Liver (tissue), 8 donors: ENCODE measurements at regions not wholly inside any gene's neighbourhood (a gene's known extent, or its start where the extent isn't known, plus 50 kb on each side); places are given as distances from the start of the nearest gene placed in this dataset.

Source experiments
- DNase-seq: peaks from one replicate; pipeline ENCODE4 v3.0.0-alpha.2; 2017; ENCODE audit warnings: low spot score
- H3K27ac ChIP-seq, 2 donors: one replicate each; pipeline ENCODE4 v1.7.0; 2013; ENCODE audit warnings: inconsistent platforms in 2 of 2, low read length in 2 of 2, control low read depth in 1 of 2, low read depth in 1 of 2, mild to moderate bottlenecking in 1 of 2
- H3K27me3 ChIP-seq, 4 donors: one replicate each; pipeline versions ENCODE4 v1.6.1 to v1.7.0; 2013; ENCODE audit warnings: low read length in 3 of 4, inconsistent platforms in 1 of 4, mild to moderate bottlenecking in 1 of 4, moderate library complexity in 1 of 4; ENCODE audit not compliant: control insufficient read depth in 4 of 4, insufficient read depth in 4 of 4
- H3K36me3 ChIP-seq, 4 donors: one replicate each; pipeline versions ENCODE4 v1.6.1 to v1.7.0; 2013; ENCODE audit warnings: low read length in 3 of 4, mild to moderate bottlenecking in 3 of 4, low read depth in 1 of 4, moderate library complexity in 1 of 4; ENCODE audit not compliant: control insufficient read depth in 4 of 4, insufficient read depth in 3 of 4
- H3K4me1 ChIP-seq, 4 donors: one replicate each; pipeline versions ENCODE4 v1.6.1 to v1.7.0; 2013; ENCODE audit warnings: low read length in 3 of 4, mild to moderate bottlenecking in 3 of 4, moderate library complexity in 1 of 4; ENCODE audit not compliant: control insufficient read depth in 4 of 4, insufficient read depth in 4 of 4
- H3K4me3 ChIP-seq, 3 donors: one replicate each; pipeline versions ENCODE4 v1.6.1 to v1.7.0; 2013; ENCODE audit warnings: low read length in 3 of 3, control low read depth in 1 of 3, low read depth in 1 of 3, mild to moderate bottlenecking in 1 of 3
- H3K9ac ChIP-seq, 2 donors: one replicate each; pipeline ENCODE4 v1.7.0; 2013; ENCODE audit warnings: low read length in 2 of 2, mild to moderate bottlenecking in 2 of 2, moderate library complexity in 2 of 2, control low read depth in 1 of 2, low read depth in 1 of 2
- H3K9me3 ChIP-seq, 4 donors: one replicate each; pipeline versions ENCODE4 v1.6.1 to v1.7.0; 2013; ENCODE audit warnings: low read length in 3 of 4; ENCODE audit not compliant: control insufficient read depth in 4 of 4
- CTCF ChIP-seq: fragments of 150-350 bp; IDR thresholded peaks from 2 replicates; pipeline ENCODE4 v1.5.1; 2017; ENCODE audit warnings: improper control_type of control experiment, low read depth, low read length; ENCODE audit not compliant: missing input control
- EGR1 ChIP-seq, 2 donors: IDR thresholded peaks; 2 replicates each; pipeline ENCODE4 v1.6.1; 2016 to 2018; ENCODE audit warnings: antibody characterized with exemption in 2 of 2, low read depth in 2 of 2
- FOXA1 ChIP-seq: IDR thresholded peaks from 2 replicates; pipeline ENCODE4 v1.6.1; 2016; ENCODE audit warnings: antibody characterized with exemption
- FOXA2 ChIP-seq: IDR thresholded peaks from 2 replicates; pipeline ENCODE4 v1.6.1; 2016; ENCODE audit warnings: antibody characterized with exemption
- GABPA ChIP-seq, 2 donors: IDR thresholded peaks in 1 of 2; conservative IDR thresholded peaks in 1 of 2; 2 replicates each; pipeline ENCODE4 v1.6.1; 2016; ENCODE audit warnings: antibody characterized with exemption in 2 of 2, mild to moderate bottlenecking in 1 of 2, moderate library complexity in 1 of 2
- HNF4A ChIP-seq, 2 donors: conservative IDR thresholded peaks; 2 replicates each; pipeline ENCODE4 v1.6.1; 2016; ENCODE audit warnings: antibody characterized with exemption in 2 of 2, mild to moderate bottlenecking in 2 of 2
- HNF4G ChIP-seq: IDR thresholded peaks from 2 replicates; pipeline ENCODE4 v1.6.1; 2016; ENCODE audit warnings: antibody characterized with exemption
- JUND ChIP-seq, 2 donors: IDR thresholded peaks; 2 replicates each; pipeline ENCODE4 v1.6.1; 2016; ENCODE audit warnings: antibody characterized with exemption in 2 of 2
- MAX ChIP-seq: IDR thresholded peaks from 2 replicates; pipeline ENCODE4 v1.6.1; 2016; ENCODE audit warnings: antibody characterized with exemption
- NR2F2 ChIP-seq: IDR thresholded peaks from 2 replicates; pipeline ENCODE4 v1.6.1; 2016; ENCODE audit warnings: antibody characterized with exemption
- RAD21 ChIP-seq, 2 donors: IDR thresholded peaks; 2 replicates each; pipeline ENCODE4 v1.6.1; 2016; ENCODE audit warnings: antibody characterized with exemption in 2 of 2, mild to moderate bottlenecking in 2 of 2
- RXRA ChIP-seq, 2 donors: IDR thresholded peaks; 2 replicates each; pipeline ENCODE4 v1.6.1; 2017 to 2018; ENCODE audit warnings: antibody characterized with exemption in 2 of 2, mild to moderate bottlenecking in 1 of 2
- SP1 ChIP-seq: IDR thresholded peaks from 2 replicates; pipeline ENCODE4 v1.6.1; 2018; ENCODE audit warnings: antibody characterized with exemption, mild to moderate bottlenecking
- TAF1 ChIP-seq: conservative IDR thresholded peaks from 2 replicates; pipeline ENCODE4 v1.6.1; 2016; ENCODE audit warnings: antibody characterized with exemption, mild to moderate bottlenecking
- YY1 ChIP-seq: IDR thresholded peaks from 2 replicates; pipeline ENCODE4 v1.6.1; 2016; ENCODE audit warnings: antibody characterized with exemption, mild to moderate bottlenecking
- WGBS: extraction: QIAGEN DNeasy Blood & Tissue Kit; methylation state at CpG from one replicate; pipeline ENCODE4 v1.1.7; 2013; 5-methylcytosine and 5-hydroxymethylcytosine counted together
- TF ChIP-seq, protein P1 (sequence below): IDR thresholded peaks from 2 replicates; pipeline ENCODE4 v1.6.1; 2016; ENCODE audit warnings: antibody characterized with exemption
- TF ChIP-seq, protein P2 (sequence below): IDR thresholded peaks from 2 replicates; pipeline ENCODE4 v1.6.1; 2016; ENCODE audit warnings: antibody characterized with exemption
- TF ChIP-seq, protein P3 (sequence below): IDR thresholded peaks from 2 replicates; pipeline ENCODE4 v1.6.1; 2016; ENCODE audit warnings: antibody characterized with exemption, mild to moderate bottlenecking
- donor health status: healthy.
- donor health status: healthy.
- donor health status: healthy.
- donor health status: healthy.
- donor health status: healthy.

DNA sequence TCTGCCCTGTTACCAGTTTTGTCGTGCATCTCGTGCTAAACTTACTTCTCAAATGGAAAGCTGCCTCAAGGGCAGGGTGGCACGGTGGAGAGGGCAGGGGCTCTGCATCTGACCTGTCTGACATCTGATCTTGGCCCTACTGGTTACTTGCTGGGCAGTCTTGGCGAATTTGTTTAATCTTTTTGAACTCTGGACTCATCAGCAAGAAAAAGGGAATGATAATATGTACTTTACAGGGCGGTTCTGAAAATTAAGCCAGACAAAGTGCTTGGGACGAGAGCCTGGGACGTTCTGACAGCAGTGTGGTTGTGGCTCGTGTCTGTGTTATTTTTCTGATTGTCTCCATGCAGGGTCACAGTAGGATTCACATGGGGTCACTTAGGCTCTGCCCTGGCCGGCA is 659.3 kb downstream of the VRK1 start:
- Histone ChIP-seq H3K4me3 (no peak overlapping the region), H3K27me3 (peaks cover 0 to 2% (median 0%) of the 10 kb centered on the region in 4 donors), H3K9ac (no peak overlapping the region), H3K9me3 (no peaks in the 10 kb centered on the region), H3K36me3 (no peaks in the 10 kb centered on the region), H3K27ac (no peak overlapping the region), H3K4me1 (peaks cover 0 to 9% (median 0%) of the 10 kb centered on the region in 4 donors)
- no peak for DNase-seq
- 39% methylated on average over 9 of the region's 9 CpGs for WGBS
- no peak for TF ChIP-seq FOXA1
- TF ChIP-seq, protein P1, sequence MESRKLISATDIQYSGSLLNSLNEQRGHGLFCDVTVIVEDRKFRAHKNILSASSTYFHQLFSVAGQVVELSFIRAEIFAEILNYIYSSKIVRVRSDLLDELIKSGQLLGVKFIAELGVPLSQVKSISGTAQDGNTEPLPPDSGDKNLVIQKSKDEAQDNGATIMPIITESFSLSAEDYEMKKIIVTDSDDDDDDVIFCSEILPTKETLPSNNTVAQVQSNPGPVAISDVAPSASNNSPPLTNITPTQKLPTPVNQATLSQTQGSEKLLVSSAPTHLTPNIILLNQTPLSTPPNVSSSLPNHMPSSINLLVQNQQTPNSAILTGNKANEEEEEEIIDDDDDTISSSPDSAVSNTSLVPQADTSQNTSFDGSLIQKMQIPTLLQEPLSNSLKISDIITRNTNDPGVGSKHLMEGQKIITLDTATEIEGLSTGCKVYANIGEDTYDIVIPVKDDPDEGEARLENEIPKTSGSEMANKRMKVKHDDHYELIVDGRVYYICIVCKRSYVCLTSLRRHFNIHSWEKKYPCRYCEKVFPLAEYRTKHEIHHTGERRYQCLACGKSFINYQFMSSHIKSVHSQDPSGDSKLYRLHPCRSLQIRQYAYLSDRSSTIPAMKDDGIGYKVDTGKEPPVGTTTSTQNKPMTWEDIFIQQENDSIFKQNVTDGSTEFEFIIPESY: no peak
- no peak for TF ChIP-seq HNF4A (conservative IDR thresholded peaks at IDR 0.05)
- no peak for TF ChIP-seq JUND (IDR thresholded peaks at IDR 0.05)
- TF ChIP-seq SP1: no peak
- no peak for TF ChIP-seq TAF1
- TF ChIP-seq NR2F2: no peak
- TF ChIP-seq RAD21 (IDR thresholded peaks at IDR 0.05): no peak
- TF ChIP-seq, protein P2, sequence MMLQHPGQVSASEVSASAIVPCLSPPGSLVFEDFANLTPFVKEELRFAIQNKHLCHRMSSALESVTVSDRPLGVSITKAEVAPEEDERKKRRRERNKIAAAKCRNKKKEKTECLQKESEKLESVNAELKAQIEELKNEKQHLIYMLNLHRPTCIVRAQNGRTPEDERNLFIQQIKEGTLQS: no peak
- no peak for TF ChIP-seq MAX
- no peak for TF ChIP-seq EGR1 (IDR thresholded peaks at IDR 0.05; ENCODE audit: low read depth in 2 of 2)
- no peak for TF ChIP-seq YY1
- TF ChIP-seq CTCF: no peak
- TF ChIP-seq GABPA (IDR thresholded peaks at IDR 0.05 in 1 of 2, conservative IDR thresholded peaks at IDR 0.05 in 1 of 2): no peak
- TF ChIP-seq, protein P3, sequence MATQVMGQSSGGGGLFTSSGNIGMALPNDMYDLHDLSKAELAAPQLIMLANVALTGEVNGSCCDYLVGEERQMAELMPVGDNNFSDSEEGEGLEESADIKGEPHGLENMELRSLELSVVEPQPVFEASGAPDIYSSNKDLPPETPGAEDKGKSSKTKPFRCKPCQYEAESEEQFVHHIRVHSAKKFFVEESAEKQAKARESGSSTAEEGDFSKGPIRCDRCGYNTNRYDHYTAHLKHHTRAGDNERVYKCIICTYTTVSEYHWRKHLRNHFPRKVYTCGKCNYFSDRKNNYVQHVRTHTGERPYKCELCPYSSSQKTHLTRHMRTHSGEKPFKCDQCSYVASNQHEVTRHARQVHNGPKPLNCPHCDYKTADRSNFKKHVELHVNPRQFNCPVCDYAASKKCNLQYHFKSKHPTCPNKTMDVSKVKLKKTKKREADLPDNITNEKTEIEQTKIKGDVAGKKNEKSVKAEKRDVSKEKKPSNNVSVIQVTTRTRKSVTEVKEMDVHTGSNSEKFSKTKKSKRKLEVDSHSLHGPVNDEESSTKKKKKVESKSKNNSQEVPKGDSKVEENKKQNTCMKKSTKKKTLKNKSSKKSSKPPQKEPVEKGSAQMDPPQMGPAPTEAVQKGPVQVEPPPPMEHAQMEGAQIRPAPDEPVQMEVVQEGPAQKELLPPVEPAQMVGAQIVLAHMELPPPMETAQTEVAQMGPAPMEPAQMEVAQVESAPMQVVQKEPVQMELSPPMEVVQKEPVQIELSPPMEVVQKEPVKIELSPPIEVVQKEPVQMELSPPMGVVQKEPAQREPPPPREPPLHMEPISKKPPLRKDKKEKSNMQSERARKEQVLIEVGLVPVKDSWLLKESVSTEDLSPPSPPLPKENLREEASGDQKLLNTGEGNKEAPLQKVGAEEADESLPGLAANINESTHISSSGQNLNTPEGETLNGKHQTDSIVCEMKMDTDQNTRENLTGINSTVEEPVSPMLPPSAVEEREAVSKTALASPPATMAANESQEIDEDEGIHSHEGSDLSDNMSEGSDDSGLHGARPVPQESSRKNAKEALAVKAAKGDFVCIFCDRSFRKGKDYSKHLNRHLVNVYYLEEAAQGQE: no peak
- no peak for TF ChIP-seq HNF4G

GRCh38 chr14:97456958-97457357 is 659.8 kb downstream of the VRK1 start:
- no peak for DNase-seq
- Histone ChIP-seq H3K4me1 (peaks cover 0 to 9% (median 0%) of the 10 kb centered on the region in 4 donors), H3K9me3 (peaks cover 0 to 3% (median 1%) of the 10 kb centered on the region in 4 donors), H3K4me3 (no peak overlapping the region), H3K36me3 (no peaks in the 10 kb centered on the region), H3K9ac (no peak overlapping the region), H3K27me3 (no peaks in the 10 kb centered on the region), H3K27ac (no peak overlapping the region)
- WGBS: 64% methylated on average over 4 of the region's 4 CpGs
- TF ChIP-seq YY1 (no peak), FOXA1 (no peak), GABPA (IDR thresholded peaks at IDR 0.05 in 1 of 2, conservative IDR thresholded peaks at IDR 0.05 in 1 of 2) (no peak), EGR1 (IDR thresholded peaks at IDR 0.05; ENCODE audit: low read depth in 2 of 2) (no peak), SP1 (no peak), HNF4A (conservative IDR thresholded peaks at IDR 0.05) (no peak), RXRA (IDR thresholded peaks at IDR 0.05) (no peak), JUND (IDR thresholded peaks at IDR 0.05) (no peak), FOXA2 (no peak)
- TF ChIP-seq, protein P1: no peak
- TF ChIP-seq, protein P3: no peak
